ENCODE measurements at regions not wholly inside any gene's neighbourhood (a gene's known extent, or its start where the extent isn't known, plus 50 kb on each side); places are given as distances from the start of the nearest gene placed in this dataset.

DNA sequence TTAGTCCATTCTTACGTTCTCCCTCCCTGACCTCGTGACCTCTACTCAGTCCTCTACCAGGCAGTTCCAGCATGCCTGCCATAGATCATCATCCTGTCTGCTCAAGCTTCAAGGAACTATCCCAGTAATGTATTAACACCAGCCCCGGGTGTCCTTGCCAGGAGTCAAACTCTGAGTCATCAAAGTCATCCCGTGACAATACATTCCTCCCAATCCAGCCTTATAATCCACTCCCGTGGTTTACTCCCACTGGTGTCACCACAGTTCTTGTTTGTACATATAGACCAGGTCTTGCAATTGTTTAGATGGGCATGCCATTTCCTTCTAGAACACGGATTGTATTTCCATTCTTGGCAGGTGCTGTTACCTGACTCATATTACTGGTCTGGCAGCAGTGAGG, 68.7 kb upstream of the TAB3 start:
- no peak overlapping the region for H3K4me3 Mint-ChIP-seq
- no peak overlapping the region for H2AFZ ChIP-seq (ENCODE audit: insufficient read depth, low read depth, low read length, poor library complexity, severe bottlenecking)
- H3K27ac ChIP-seq (ENCODE audit: low read length in 2 of 2): no peak overlapping the region
- DNase-seq: no peak
- TF ChIP-seq, protein P1, sequence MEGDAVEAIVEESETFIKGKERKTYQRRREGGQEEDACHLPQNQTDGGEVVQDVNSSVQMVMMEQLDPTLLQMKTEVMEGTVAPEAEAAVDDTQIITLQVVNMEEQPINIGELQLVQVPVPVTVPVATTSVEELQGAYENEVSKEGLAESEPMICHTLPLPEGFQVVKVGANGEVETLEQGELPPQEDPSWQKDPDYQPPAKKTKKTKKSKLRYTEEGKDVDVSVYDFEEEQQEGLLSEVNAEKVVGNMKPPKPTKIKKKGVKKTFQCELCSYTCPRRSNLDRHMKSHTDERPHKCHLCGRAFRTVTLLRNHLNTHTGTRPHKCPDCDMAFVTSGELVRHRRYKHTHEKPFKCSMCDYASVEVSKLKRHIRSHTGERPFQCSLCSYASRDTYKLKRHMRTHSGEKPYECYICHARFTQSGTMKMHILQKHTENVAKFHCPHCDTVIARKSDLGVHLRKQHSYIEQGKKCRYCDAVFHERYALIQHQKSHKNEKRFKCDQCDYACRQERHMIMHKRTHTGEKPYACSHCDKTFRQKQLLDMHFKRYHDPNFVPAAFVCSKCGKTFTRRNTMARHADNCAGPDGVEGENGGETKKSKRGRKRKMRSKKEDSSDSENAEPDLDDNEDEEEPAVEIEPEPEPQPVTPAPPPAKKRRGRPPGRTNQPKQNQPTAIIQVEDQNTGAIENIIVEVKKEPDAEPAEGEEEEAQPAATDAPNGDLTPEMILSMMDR (IDR thresholded peaks at IDR 0.05): no peak
- TF ChIP-seq EZH2 (IDR thresholded peaks at IDR 0.05; ENCODE audit: borderline replicate concordance, insufficient read depth, low read depth, low read length, poor library complexity, severe bottlenecking): no peak
- H3K4me3 ChIP-seq (ENCODE audit: control extremely low read depth in 1 of 5, extremely low read depth in 1 of 5, insufficient read depth in 1 of 5, low read depth in 2 of 5, low read length in 4 of 5): no peak overlapping the region
- intact Hi-C loops (cut with micrococcal nuclease): no loop called here
- H3K79me2 ChIP-seq (ENCODE audit: control insufficient read depth, insufficient read depth, low read length): no peaks in the 10 kb centered on the region
- ChIA-PET POLR2A (no interaction called here), CTCF (no interaction called here)
- H3K27ac Mint-ChIP-seq: no peak overlapping the region
- H3K4me1 Mint-ChIP-seq: no peaks in the 10 kb centered on the region
- no peak for ATAC-seq (ENCODE audit: low read depth)
- no peak overlapping the region for H3K9ac ChIP-seq (ENCODE audit: low read length)
- no peaks in the 10 kb centered on the region for H3K36me3 ChIP-seq (replicated peaks in 1 of 2; ENCODE audit: control extremely low read depth in 1 of 2, control insufficient read depth in 1 of 2, extremely low read depth in 1 of 2, insufficient read depth in 2 of 2, low read length in 1 of 2)
- no peaks in the 10 kb centered on the region for H3K9me3 Mint-ChIP-seq (ENCODE audit: insufficient read depth)
- H4K20me1 ChIP-seq (ENCODE audit: control insufficient read depth, insufficient read depth, low read length, poor library complexity, severe bottlenecking): no peaks in the 10 kb centered on the region
- H3K27me3 Mint-ChIP-seq: no peaks in the 10 kb centered on the region
- 100% methylated on average over 4 of the region's 6 CpGs for WGBS (ENCODE audit: insufficient coverage)
- H3K4me1 ChIP-seq (ENCODE audit: control insufficient read depth in 2 of 2, insufficient read depth in 2 of 2, low read length in 2 of 2): no peaks in the 10 kb centered on the region
- no peaks in the 10 kb centered on the region for H3K9me3 ChIP-seq (ENCODE audit: control extremely low read depth in 1 of 3, control insufficient read depth in 2 of 3, insufficient read depth in 1 of 3, low read length in 2 of 3)
- H3K4me2 ChIP-seq (replicated peaks; ENCODE audit: low read depth, low read length, poor library complexity, severe bottlenecking): no peak overlapping the region
- no peaks in the 10 kb centered on the region for H3K27me3 ChIP-seq (replicated peaks in 1 of 4; ENCODE audit: control extremely low read depth in 1 of 4, control insufficient read depth in 3 of 4, insufficient read depth in 4 of 4, low read length in 3 of 4)

DNA sequence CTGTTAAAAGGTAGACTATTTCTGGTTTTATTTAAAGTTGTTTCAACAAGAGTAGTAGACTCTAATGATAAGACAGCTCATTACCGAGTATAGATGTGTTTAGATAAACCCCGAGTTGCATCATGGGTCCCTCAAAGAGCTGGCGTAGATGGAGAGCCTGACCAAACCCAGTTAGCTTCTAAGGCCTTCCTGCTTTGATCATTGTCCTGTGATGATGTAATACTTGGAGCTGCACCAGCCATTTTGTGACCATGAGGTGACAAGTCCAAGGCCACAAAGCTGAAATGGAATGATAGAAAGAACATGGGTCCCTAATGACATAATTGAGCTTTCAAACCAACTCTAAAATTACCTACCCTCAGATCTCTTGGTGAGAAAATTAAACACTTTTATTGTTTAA, 66.6 kb upstream of the TAB3 start:
- H2AFZ ChIP-seq (ENCODE audit: insufficient read depth, low read depth, low read length, poor library complexity, severe bottlenecking): no peak overlapping the region
- no peaks in the 10 kb centered on the region for H3K4me1 Mint-ChIP-seq
- no peak overlapping the region for H3K4me2 ChIP-seq (replicated peaks; ENCODE audit: low read depth, low read length, poor library complexity, severe bottlenecking)
- no peak for ATAC-seq (ENCODE audit: low read depth)
- H3K4me3 ChIP-seq (ENCODE audit: control extremely low read depth in 1 of 5, extremely low read depth in 1 of 5, insufficient read depth in 1 of 5, low read depth in 2 of 5, low read length in 4 of 5): no peak overlapping the region
- intact Hi-C loops (cut with micrococcal nuclease): no loop called here
- no peaks in the 10 kb centered on the region for H3K9me3 Mint-ChIP-seq (ENCODE audit: insufficient read depth)
- no peaks in the 10 kb centered on the region for H3K27me3 Mint-ChIP-seq
- WGBS (ENCODE audit: insufficient coverage): 80% methylated on average over 1 of the region's 3 CpGs
- no peaks in the 10 kb centered on the region for H3K27me3 ChIP-seq (replicated peaks in 1 of 4; ENCODE audit: control extremely low read depth in 1 of 4, control insufficient read depth in 3 of 4, insufficient read depth in 4 of 4, low read length in 3 of 4)
- ChIA-PET CTCF (interaction anchor here (1.2 kb wide), 1 partner anchor 16 kb away, joined by 3 read pairs; no protein-coding TSS in a partner anchor), POLR2A (no interaction called here)
- no peak for DNase-seq
- H3K36me3 ChIP-seq (replicated peaks in 1 of 2; ENCODE audit: control extremely low read depth in 1 of 2, control insufficient read depth in 1 of 2, extremely low read depth in 1 of 2, insufficient read depth in 2 of 2, low read length in 1 of 2): no peaks in the 10 kb centered on the region
- H3K27ac Mint-ChIP-seq: no peak overlapping the region
- H3K27ac ChIP-seq (ENCODE audit: low read length in 2 of 2): no peak overlapping the region
- no peaks in the 10 kb centered on the region for H3K79me2 ChIP-seq (ENCODE audit: control insufficient read depth, insufficient read depth, low read length)
- no peak for TF ChIP-seq EZH2 (IDR thresholded peaks at IDR 0.05; ENCODE audit: borderline replicate concordance, insufficient read depth, low read depth, low read length, poor library complexity, severe bottlenecking)
- TF ChIP-seq, protein P1 (IDR thresholded peaks at IDR 0.05): no peak
- no peaks in the 10 kb centered on the region for H4K20me1 ChIP-seq (ENCODE audit: control insufficient read depth, insufficient read depth, low read length, poor library complexity, severe bottlenecking)
- no peak overlapping the region for H3K4me3 Mint-ChIP-seq
- no peak overlapping the region for H3K9ac ChIP-seq (ENCODE audit: low read length)
- no peaks in the 10 kb centered on the region for H3K4me1 ChIP-seq (ENCODE audit: control insufficient read depth in 2 of 2, insufficient read depth in 2 of 2, low read length in 2 of 2)
- no peaks in the 10 kb centered on the region for H3K9me3 ChIP-seq (ENCODE audit: control extremely low read depth in 1 of 3, control insufficient read depth in 2 of 3, insufficient read depth in 1 of 3, low read length in 2 of 3)
